SU-DHL-6 (cell line): ENCODE measurements at regions not wholly inside any gene's neighbourhood (a gene's known extent, or its start where the extent isn't known, plus 50 kb on each side); places are given as distances from the start of the nearest gene placed in this dataset.

Experiments
- CTCF ChIP-seq: fragments of 200-600 bp; sonication (generic); IDR thresholded peaks from one replicate; pipeline ENCODE4 v1.5.1; 2017; ENCODE audit warnings: antibody characterized with exemption, mild to moderate bottlenecking, low read length, moderate library complexity; ENCODE audit not compliant: insufficient read depth, poor library complexity, severe bottlenecking
- EZH2phosphoT487 ChIP-seq: fragments of 200-600 bp; sonication (generic), shearing (Covaris generic); conservative IDR thresholded peaks from 2 replicates; pipeline ENCODE4 v1.6.1; 2018; ENCODE audit warnings: mild to moderate bottlenecking, antibody characterized with exemption, low read length, moderate library complexity, mixed read lengths

- no peak for TF ChIP-seq CTCF
- no peak for TF ChIP-seq EZH2phosphoT487
These were observed 89.4 kb upstream of the BMAL1 start for GRCh38 chr11:13188179-13188578.
